Mesenchymal stem cell (in vitro differentiated cells and primary cell): ENCODE measurements at regions not wholly inside any gene's neighbourhood (a gene's known extent, or its start where the extent isn't known, plus 50 kb on each side); places are given as distances from the start of the nearest gene placed in this dataset.

Experiments used
- DNase-seq: peaks from one replicate; pipeline ENCODE4 v3.0.0-alpha.2; 2013
- H2AFZ ChIP-seq: one replicate; pipeline ENCODE4 v1.6.1; 2013; ENCODE audit warnings: low read depth, mild to moderate bottlenecking, control low read depth, inconsistent platforms, low read length, moderate library complexity
- H2AK5ac ChIP-seq: 2 replicates; pipeline ENCODE4 v1.6.1; 2013; ENCODE audit warnings: low read length, moderate library complexity, mild to moderate bottlenecking, inconsistent platforms; ENCODE audit not compliant: severe bottlenecking
- H2BK120ac ChIP-seq: one replicate; pipeline ENCODE4 v1.6.1; 2013; ENCODE audit warnings: low read depth, mild to moderate bottlenecking, inconsistent platforms, low read length, moderate library complexity
- H2BK12ac ChIP-seq, 2 experiments: one replicate each; pipeline ENCODE4 v1.6.1; 2013; ENCODE audit warnings: inconsistent platforms in 2 of 2, low read length in 2 of 2, mild to moderate bottlenecking in 2 of 2, moderate library complexity in 2 of 2, control low read depth in 1 of 2
- H2BK15ac ChIP-seq: one replicate; pipeline ENCODE4 v1.6.1; 2013; ENCODE audit warnings: mild to moderate bottlenecking, low read depth, inconsistent platforms; ENCODE audit not compliant: poor library complexity, severe bottlenecking
- H2BK5ac ChIP-seq: 2 replicates; pipeline ENCODE4 v1.6.1; 2013; ENCODE audit warnings: low read depth, mild to moderate bottlenecking, low read length, control low read depth, inconsistent platforms; ENCODE audit not compliant: poor library complexity, severe bottlenecking
- H3K14ac ChIP-seq, 2 experiments: one replicate each; pipeline ENCODE4 v1.6.1; 2013; ENCODE audit warnings: inconsistent platforms in 2 of 2, low read length in 2 of 2, control low read depth in 1 of 2, mild to moderate bottlenecking in 1 of 2, moderate library complexity in 1 of 2
- H3K18ac ChIP-seq, 2 experiments: one replicate each; pipeline ENCODE4 v1.6.1; 2013; ENCODE audit warnings: inconsistent platforms in 2 of 2, low read length in 2 of 2, control low read depth in 1 of 2, low read depth in 1 of 2, mild to moderate bottlenecking in 1 of 2
- H3K23ac ChIP-seq, 2 experiments: one replicate each; pipeline ENCODE4 v1.6.1; 2013; ENCODE audit warnings: inconsistent platforms in 2 of 2, low read length in 2 of 2, mild to moderate bottlenecking in 2 of 2, moderate library complexity in 2 of 2, control low read depth in 1 of 2
- H3K27ac ChIP-seq: 2 replicates; pipeline ENCODE4 v1.5.1; 2013; ENCODE audit warnings: mild to moderate bottlenecking, moderate library complexity, low read length, control low read depth, inconsistent platforms; ENCODE audit not compliant: poor library complexity, severe bottlenecking
- H3K27me3 ChIP-seq, 2 experiments: 2 replicates each; pipeline versions ENCODE4 v1.6.1 to v1.7.0; 2013; ENCODE audit warnings: low read length in 2 of 2, mild to moderate bottlenecking in 2 of 2, moderate library complexity in 2 of 2, control low read depth in 1 of 2, inconsistent platforms in 1 of 2; ENCODE audit not compliant: control insufficient read depth in 1 of 2, insufficient read depth in 1 of 2
- H3K36me3 ChIP-seq, 2 experiments: 2 replicates each; pipeline versions ENCODE4 v1.6.1 to v1.7.0; 2013; ENCODE audit warnings: low read length in 2 of 2, control low read depth in 1 of 2, inconsistent platforms in 1 of 2, low read depth in 1 of 2, mild to moderate bottlenecking in 1 of 2; ENCODE audit not compliant: insufficient read depth in 2 of 2, control insufficient read depth in 1 of 2
- H3K4ac ChIP-seq, 2 experiments: one replicate each; pipeline ENCODE4 v1.6.1; 2013; ENCODE audit warnings: inconsistent platforms in 2 of 2, low read length in 2 of 2, mild to moderate bottlenecking in 2 of 2, moderate library complexity in 2 of 2, control low read depth in 1 of 2, low read depth in 1 of 2
- H3K4me1 ChIP-seq: 2 replicates; pipeline ENCODE4 v1.6.1; 2013; ENCODE audit warnings: low read depth, low read length, control low read depth; ENCODE audit not compliant: control insufficient read depth, insufficient read depth
- H3K4me2 ChIP-seq: 2 replicates; pipeline ENCODE4 v1.6.1; 2013; ENCODE audit warnings: low read length, mild to moderate bottlenecking, inconsistent platforms; ENCODE audit not compliant: poor library complexity, severe bottlenecking
- H3K4me3 ChIP-seq, 2 experiments: 2 replicates each; pipeline versions ENCODE4 v1.5.1 to v1.7.0; 2013; ENCODE audit warnings: low read length in 2 of 2, mild to moderate bottlenecking in 2 of 2, control low read depth in 1 of 2, low read depth in 1 of 2; ENCODE audit not compliant: insufficient read depth in 1 of 2
- H3K79me1 ChIP-seq: replicated peaks from 2 replicates; pipeline ENCODE4 v1.6.1; 2013; ENCODE audit warnings: mild to moderate bottlenecking, control low read depth, low read length, inconsistent platforms; ENCODE audit not compliant: poor library complexity, severe bottlenecking
- H3K9ac ChIP-seq: 2 replicates; pipeline ENCODE4 v1.7.0; 2013; ENCODE audit warnings: mild to moderate bottlenecking, low read length, moderate library complexity
- H3K9me3 ChIP-seq: 2 replicates; pipeline ENCODE4 v1.7.0; 2013; ENCODE audit warnings: mild to moderate bottlenecking, low read length; ENCODE audit not compliant: control insufficient read depth
- H4K8ac ChIP-seq: one replicate; pipeline ENCODE4 v1.6.1; 2013; ENCODE audit warnings: inconsistent platforms, mild to moderate bottlenecking, low read length, moderate library complexity
- H4K91ac ChIP-seq: one replicate; pipeline ENCODE4 v1.6.1; 2013; ENCODE audit warnings: mild to moderate bottlenecking, low read length, inconsistent platforms
- WGBS: methylation state at CpG from one replicate; pipeline ENCODE4 v1.1.7; 2013; ENCODE audit warnings: mixed read lengths; 5-methylcytosine and 5-hydroxymethylcytosine counted together

- Histone ChIP-seq H3K79me1 (no peaks in the 10 kb centered on the region), H4K8ac (no peak overlapping the region), H3K18ac (no peak overlapping the region), H3K23ac (no peak overlapping the region), H2BK5ac (no peak overlapping the region), H2AK5ac (no peak overlapping the region), H3K9me3 (no peaks in the 10 kb centered on the region), H4K91ac (no peak overlapping the region), H2BK120ac (no peak overlapping the region), H2BK12ac (no peak overlapping the region), H3K27ac (no peak overlapping the region), H3K4ac (no peak overlapping the region), H3K36me3 (no peaks in the 10 kb centered on the region), H3K4me3 (peak overlapping the region in 1 of 2 experiments; percentile 57), H2AFZ (no peak overlapping the region), H2BK15ac (no peak overlapping the region), H3K4me1 (peaks cover 4% of the 10 kb centered on the region), H3K4me2 (no peak overlapping the region), H3K27me3 (peaks cover 4 to 10% of the 10 kb centered on the region in 2 experiments), H3K14ac (no peak overlapping the region), H3K9ac (peak overlapping the region; percentile 69)
- DNase-seq: peak; percentile 50
- 13% methylated on average over 2 of the region's 3 CpGs for WGBS
Measured at GRCh38 chr10:113386005-113386404, 166.8 kb upstream of the HABP2 start.

- no peak overlapping the region for H2BK5ac ChIP-seq
- no peak overlapping the region for H2AFZ ChIP-seq
- H3K27ac ChIP-seq: no peak overlapping the region
- H3K14ac ChIP-seq: no peak overlapping the region
- no peaks in the 10 kb centered on the region for H3K36me3 ChIP-seq
- H4K8ac ChIP-seq: no peak overlapping the region
- no peak overlapping the region for H3K4me2 ChIP-seq
- H2BK120ac ChIP-seq: no peak overlapping the region
- H3K4ac ChIP-seq: no peak overlapping the region
- H4K91ac ChIP-seq: no peak overlapping the region
- no peak overlapping the region for H2BK15ac ChIP-seq
- no peaks in the 10 kb centered on the region for H3K9me3 ChIP-seq
- H3K9ac ChIP-seq: no peak overlapping the region
- H3K79me1 ChIP-seq: no peaks in the 10 kb centered on the region
- no peak overlapping the region for H3K23ac ChIP-seq
- DNase-seq: no peak
- no peak overlapping the region for H3K18ac ChIP-seq
- peaks cover 2% of the 10 kb centered on the region for H3K4me1 ChIP-seq
- H3K4me3 ChIP-seq: no peak overlapping the region
- H2BK12ac ChIP-seq: no peak overlapping the region
- 90% methylated on average over 5 of the region's 5 CpGs for WGBS
- no peak overlapping the region for H2AK5ac ChIP-seq
- peaks cover 4 to 10% of the 10 kb centered on the region in 2 experiments for H3K27me3 ChIP-seq
Measured at GRCh38 chr10:113389969-113390368, 162.9 kb upstream of the HABP2 start.

GRCh38 chr10:113390896-113391295 lies 162.0 kb upstream of the HABP2 start:
- H3K36me3 ChIP-seq: no peaks in the 10 kb centered on the region
- peaks cover 4 to 10% of the 10 kb centered on the region in 2 experiments for H3K27me3 ChIP-seq
- no peak overlapping the region for H3K14ac ChIP-seq
- no peak overlapping the region for H4K91ac ChIP-seq
- no peak overlapping the region for H4K8ac ChIP-seq
- H3K9ac ChIP-seq: no peak overlapping the region
- no peak overlapping the region for H3K27ac ChIP-seq
- no peaks in the 10 kb centered on the region for H3K9me3 ChIP-seq
- H2BK15ac ChIP-seq: no peak overlapping the region
- no peak overlapping the region for H2AK5ac ChIP-seq
- DNase-seq: no peak
- no peak overlapping the region for H2BK120ac ChIP-seq
- no peak overlapping the region for H3K4me2 ChIP-seq
- H3K79me1 ChIP-seq: no peaks in the 10 kb centered on the region
- H3K4ac ChIP-seq: no peak overlapping the region
- no peak overlapping the region for H3K4me3 ChIP-seq
- no peaks in the 10 kb centered on the region for H3K4me1 ChIP-seq
- no peak overlapping the region for H2BK5ac ChIP-seq
- H2AFZ ChIP-seq: no peak overlapping the region
- H3K23ac ChIP-seq: no peak overlapping the region
- no peak overlapping the region for H2BK12ac ChIP-seq
- no peak overlapping the region for H3K18ac ChIP-seq
- 96% methylated on average over 4 of the region's 4 CpGs for WGBS

- Histone ChIP-seq H2AK5ac (no peak overlapping the region), H3K79me1 (no peaks in the 10 kb centered on the region), H2BK5ac (no peak overlapping the region), H3K4me2 (no peak overlapping the region), H3K4me1 (no peaks in the 10 kb centered on the region), H3K18ac (no peak overlapping the region), H3K4me3 (no peak overlapping the region), H3K9ac (no peak overlapping the region), H3K36me3 (no peaks in the 10 kb centered on the region), H3K23ac (no peak overlapping the region), H4K91ac (no peak overlapping the region), H3K27ac (no peak overlapping the region), H2BK120ac (no peak overlapping the region), H2BK15ac (no peak overlapping the region), H3K4ac (no peak overlapping the region), H4K8ac (no peak overlapping the region), H3K27me3 (peaks cover 0 to 4% of the 10 kb centered on the region in 2 experiments), H2AFZ (no peak overlapping the region), H2BK12ac (no peak overlapping the region), H3K14ac (no peak overlapping the region), H3K9me3 (no peaks in the 10 kb centered on the region)
- 87% methylated on average over 7 of the region's 9 CpGs for WGBS
- DNase-seq: peak; percentile 3
Measured at GRCh38 chr10:113397047-113397446, 155.8 kb upstream of the HABP2 start.
